Osteoblast (primary cell): ENCODE measurements at regions not wholly inside any gene's neighbourhood (a gene's known extent, or its start where the extent isn't known, plus 50 kb on each side); places are given as distances from the start of the nearest gene placed in this dataset.
"Not testable (repeated sequence)": the region's sequence is repeated elsewhere in the genome, so short reads cannot be mapped to it uniquely, and the experiment has no call there.

Source experiments
- DNase-seq: peaks from one replicate; pipeline ENCODE4 v3.0.0; 2011; ENCODE audit warnings: low spot score, mixed read lengths; ENCODE audit not compliant: insufficient read length; ENCODE audit errors: missing footprints
- H2AFZ ChIP-seq: 2 replicates; pipeline ENCODE4 v1.6.0; 2011; ENCODE audit warnings: mild to moderate bottlenecking, low read length
- H3K27ac ChIP-seq: 2 replicates; pipeline ENCODE4 v1.5.1; 2011; ENCODE audit warnings: mild to moderate bottlenecking, low read depth, low read length, moderate library complexity
- H3K27me3 ChIP-seq: 2 replicates; pipeline ENCODE4 v1.6.0; 2012; ENCODE audit warnings: mild to moderate bottlenecking, control low read depth, inconsistent platforms, low read length, moderate library complexity; ENCODE audit not compliant: insufficient read depth
- H3K36me3 ChIP-seq: 2 replicates; pipeline ENCODE4 v1.5.1; 2011; ENCODE audit warnings: mild to moderate bottlenecking, low read length, control low read depth, moderate library complexity; ENCODE audit not compliant: insufficient read depth
- H3K4me1 ChIP-seq: 2 replicates; pipeline ENCODE4 v1.5.1; 2011; ENCODE audit warnings: mild to moderate bottlenecking, low read length, control low read depth, moderate library complexity; ENCODE audit not compliant: insufficient read depth
- H3K4me2 ChIP-seq: 2 replicates; pipeline ENCODE4 v1.6.0; 2011; ENCODE audit warnings: mild to moderate bottlenecking, low read length; ENCODE audit not compliant: insufficient read depth
- H3K4me3 ChIP-seq: fragments of 200-600 bp; sonication (generic); 3 replicates; pipeline ENCODE4 v1.5.1; 2012; ENCODE audit warnings: mild to moderate bottlenecking, low read length, inconsistent platforms; ENCODE audit not compliant: insufficient read depth
- H3K79me2 ChIP-seq: 2 replicates; pipeline ENCODE4 v1.6.0; 2012; ENCODE audit warnings: mild to moderate bottlenecking, low read length, control low read depth, inconsistent platforms; ENCODE audit not compliant: insufficient read depth
- H3K9me3 ChIP-seq: 2 replicates; pipeline ENCODE4 v1.5.1; 2011; ENCODE audit warnings: low read depth, low read length, control low read depth
- H4K20me1 ChIP-seq: 2 replicates; pipeline ENCODE4 v1.6.0; 2012; ENCODE audit warnings: mild to moderate bottlenecking, low read length, control low read depth; ENCODE audit not compliant: insufficient read depth
- CTCF ChIP-seq: IDR thresholded peaks from 2 replicates; pipeline ENCODE4 v1.5.1; 2011; ENCODE audit warnings: mild to moderate bottlenecking, low read depth, low read length, moderate library complexity; ENCODE audit errors: extremely low read depth

DNA sequence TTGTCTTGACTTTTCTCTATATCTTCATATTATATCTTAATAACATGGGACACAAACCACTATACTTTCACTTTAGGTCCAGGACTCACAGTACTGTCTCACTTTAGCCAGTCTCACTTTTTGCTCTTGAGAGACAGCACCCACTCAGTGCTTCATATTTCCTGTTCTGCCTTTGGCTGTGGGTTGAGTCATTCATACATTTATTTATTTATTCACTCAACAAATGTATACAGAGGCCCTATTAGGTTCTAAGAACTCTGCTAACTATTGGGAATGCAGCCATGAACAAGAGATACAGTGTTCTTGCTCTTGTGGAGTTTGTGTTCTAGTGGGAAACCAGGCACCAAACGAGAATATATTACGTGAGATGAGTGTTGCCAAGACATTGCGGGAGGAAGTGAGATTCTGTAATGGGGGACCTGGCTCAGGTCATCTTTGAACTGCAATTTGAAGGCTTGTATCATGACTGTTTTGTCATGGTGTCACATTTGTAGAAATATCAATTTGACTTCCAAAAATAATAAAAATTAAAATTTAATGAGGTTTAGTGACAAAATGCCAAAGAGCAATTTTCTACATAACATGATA is 190.1 kb downstream of the SDHAF3 start:
- no peak for TF ChIP-seq CTCF
- Histone ChIP-seq H2AFZ (no peak overlapping the region), H3K36me3 (no peaks in the 10 kb centered on the region), H4K20me1 (no peaks in the 10 kb centered on the region), H3K27me3 (no peaks in the 10 kb centered on the region), H3K9me3 (no peaks in the 10 kb centered on the region), H3K4me1 (no peaks in the 10 kb centered on the region), H3K4me2 (no peak overlapping the region), H3K27ac (no peak overlapping the region), H3K79me2 (no peaks in the 10 kb centered on the region), H3K4me3 (no peak overlapping the region)
- DNase-seq, result no peak

- DNase-seq, result no peak
- H3K36me3 ChIP-seq, result no peaks in the 10 kb centered on the region
- H3K4me1 ChIP-seq, result no peaks in the 10 kb centered on the region
- H3K4me2 ChIP-seq, result no peak overlapping the region
- no peaks in the 10 kb centered on the region for H4K20me1 ChIP-seq
- no peaks in the 10 kb centered on the region for H3K9me3 ChIP-seq
- no peak overlapping the region for H2AFZ ChIP-seq
- TF ChIP-seq CTCF, result no peak
- H3K4me3 ChIP-seq, result no peak overlapping the region
- no peaks in the 10 kb centered on the region for H3K79me2 ChIP-seq
- no peak overlapping the region for H3K27ac ChIP-seq
- H3K27me3 ChIP-seq, result no peaks in the 10 kb centered on the region
Observed at GRCh38 chr7:97313900-97314299, 196.4 kb downstream of the SDHAF3 start.

GRCh38 chr7:97317575-97317974 is 200.1 kb downstream of the SDHAF3 start:
- Histone ChIP-seq H3K9me3 (no peaks in the 10 kb centered on the region), H3K27ac (no peak overlapping the region), H3K4me3 (no peak overlapping the region), H4K20me1 (no peaks in the 10 kb centered on the region), H3K4me1 (no peaks in the 10 kb centered on the region), H2AFZ (no peak overlapping the region), H3K79me2 (no peaks in the 10 kb centered on the region), H3K36me3 (no peaks in the 10 kb centered on the region), H3K4me2 (no peak overlapping the region), H3K27me3 (no peaks in the 10 kb centered on the region)
- no peak for TF ChIP-seq CTCF
- no peak for DNase-seq

DNA sequence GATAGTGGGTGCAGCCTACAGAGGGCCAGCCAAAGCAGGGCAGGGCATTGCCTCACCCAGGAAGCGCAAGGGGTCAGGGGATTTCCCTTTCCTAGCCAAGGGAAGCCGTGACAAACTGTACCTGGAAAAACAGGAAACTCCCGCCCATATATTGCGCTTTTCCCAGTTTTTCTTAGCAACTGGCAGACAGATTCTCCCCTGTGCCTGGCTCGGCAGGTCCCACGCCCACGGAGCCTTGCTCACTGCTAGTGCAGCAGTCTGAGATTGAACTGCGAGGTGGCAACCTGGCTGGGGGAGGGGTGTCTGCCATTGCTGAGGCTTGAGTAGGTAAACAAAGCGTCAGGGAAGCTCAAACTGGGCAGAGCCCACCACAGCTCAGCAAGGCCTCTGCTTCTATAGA is 212.4 kb downstream of the SDHAF3 start:
- H3K4me2 ChIP-seq, H4K20me1 ChIP-seq, H3K36me3 ChIP-seq, H3K27me3 ChIP-seq, DNase-seq, H3K9me3 ChIP-seq, H3K27ac ChIP-seq, H3K79me2 ChIP-seq, H3K4me3 ChIP-seq, H2AFZ ChIP-seq, H3K4me1 ChIP-seq: not testable (repeated sequence)
